GM23338 (cell line): ENCODE measurements at regions not wholly inside any gene's neighbourhood (a gene's known extent, or its start where the extent isn't known, plus 50 kb on each side); places are given as distances from the start of the nearest gene placed in this dataset.
A peak's percentile ranks its signal among the peaks of the same experiment; 100 is the strongest.

Experiments
- ATAC-seq: fragments of 200-7000 bp; cut with Tn5 transposase; 3 replicates; pipeline ENCODE4 v1.9.1; 2020
- DNase-seq: peaks from one replicate; pipeline ENCODE4 v3.0.0-alpha.2; 2015; ENCODE audit warnings: low spot score
- H2AFZ ChIP-seq: fragments of 200-600 bp; sonication (generic); 2 replicates; pipeline ENCODE4 v1.8.0; 2016; ENCODE audit warnings: antibody characterized with exemption, mild to moderate bottlenecking, moderate library complexity
- H3F3A ChIP-seq: fragments of 200-600 bp; sonication (generic); replicated peaks from 2 replicates; pipeline ENCODE4 v1.8.0; 2017; ENCODE audit warnings: antibody characterized with exemption, mixed run types, low read depth
- H3K27ac ChIP-seq: fragments of 200-600 bp; sonication (generic); 2 replicates; pipeline ENCODE4 v1.6.1; 2016; ENCODE audit warnings: low read depth
- H3K27me3 ChIP-seq: fragments of 200-600 bp; sonication (generic); 2 replicates; pipeline ENCODE4 v1.8.0; 2016; ENCODE audit warnings: mild to moderate bottlenecking, mixed run types, moderate library complexity; ENCODE audit not compliant: insufficient read depth
- H3K36me3 ChIP-seq: fragments of 200-600 bp; sonication (generic); 2 replicates; pipeline ENCODE4 v1.8.0; 2016; ENCODE audit warnings: mild to moderate bottlenecking; ENCODE audit not compliant: insufficient read depth
- H3K4me1 ChIP-seq: fragments of 200-600 bp; sonication (generic); 2 replicates; pipeline ENCODE4 v1.8.0; 2016; ENCODE audit warnings: mild to moderate bottlenecking, moderate library complexity; ENCODE audit not compliant: insufficient read depth
- H3K4me2 ChIP-seq: fragments of 200-600 bp; sonication (generic); 2 replicates; pipeline ENCODE4 v1.7.1; 2017; ENCODE audit warnings: mixed run types
- H3K4me3 ChIP-seq: fragments of 200-600 bp; sonication (generic); 2 replicates; pipeline ENCODE4 v1.6.1; 2016; ENCODE audit warnings: mixed run types
- H3K79me2 ChIP-seq: fragments of 200-600 bp; sonication (generic); replicated peaks from 2 replicates; pipeline ENCODE4 v1.8.0; 2017; ENCODE audit warnings: mild to moderate bottlenecking; ENCODE audit not compliant: insufficient read depth
- H3K9me2 ChIP-seq: fragments of 200-600 bp; sonication (generic); 2 replicates; pipeline ENCODE4 v1.8.0; 2017; ENCODE audit not compliant: insufficient read depth
- H4K20me1 ChIP-seq: fragments of 200-600 bp; sonication (generic); replicated peaks from 2 replicates; pipeline ENCODE4 v1.8.0; 2017; ENCODE audit warnings: mild to moderate bottlenecking; ENCODE audit not compliant: insufficient read depth
- H3K27ac Mint-ChIP-seq: 2 replicates; pipeline ENCODE4 v1.8.0; 2020; ENCODE audit warnings: inconsistent platforms, mild to moderate bottlenecking, moderate library complexity, mixed read lengths
- H3K27me3 Mint-ChIP-seq: 3 replicates; pipeline ENCODE4 v1.8.0; 2022; ENCODE audit warnings: low read depth, mild to moderate bottlenecking, moderate library complexity, mixed read lengths, inconsistent platforms; ENCODE audit not compliant: insufficient read depth, poor library complexity
- H3K36me3 Mint-ChIP-seq: 3 replicates; pipeline ENCODE4 v1.8.0; 2021; ENCODE audit warnings: low read depth, mild to moderate bottlenecking, inconsistent platforms, moderate library complexity, mixed read lengths
- H3K4me1 Mint-ChIP-seq: 3 replicates; pipeline ENCODE4 v1.8.0; 2020; ENCODE audit warnings: mild to moderate bottlenecking, inconsistent platforms, mixed read lengths
- H3K4me3 Mint-ChIP-seq: 3 replicates; pipeline ENCODE4 v1.8.0; 2021; ENCODE audit warnings: moderate library complexity, mild to moderate bottlenecking, inconsistent platforms, mixed read lengths
- H3K9me3 Mint-ChIP-seq: 3 replicates; pipeline ENCODE4 v1.8.0; 2020; ENCODE audit warnings: moderate library complexity, mild to moderate bottlenecking, inconsistent platforms, mixed read lengths
- CREB1 ChIP-seq: fragments of 250-450 bp; sonication (Bioruptor Pico); IDR thresholded peaks from 2 replicates; pipeline ENCODE4 v1.5.0; 2020; ENCODE audit warnings: low read depth, mild to moderate bottlenecking, moderate library complexity
- EZH2 ChIP-seq: fragments of 200-600 bp; sonication (generic); IDR thresholded peaks from one replicate; pipeline ENCODE4 v1.8.0; 2017; ENCODE audit warnings: antibody characterized with exemption, mild to moderate bottlenecking, low read depth; ENCODE audit not compliant: unreplicated experiment
- EZH2phosphoT487 ChIP-seq: fragments of 200-600 bp; sonication (generic); IDR thresholded peaks from one replicate; pipeline ENCODE4 v1.8.1; 2018; ENCODE audit warnings: antibody characterized with exemption; ENCODE audit not compliant: unreplicated experiment
- JUNB ChIP-seq: IDR thresholded peaks from one replicate; pipeline ENCODE4 v1.6.1; 2016; ENCODE audit warnings: antibody characterized with exemption; ENCODE audit not compliant: unreplicated experiment
- NANOG ChIP-seq: IDR thresholded peaks from 2 replicates; pipeline ENCODE4 v1.6.1; 2016; ENCODE audit warnings: antibody characterized with exemption, borderline replicate concordance
- STAT1 ChIP-seq: IDR thresholded peaks from one replicate; pipeline ENCODE4 v1.6.1; 2016; ENCODE audit warnings: antibody characterized with exemption; ENCODE audit not compliant: unreplicated experiment
- ZNF114 ChIP-seq: fragments of 250-450 bp; sonication (Bioruptor Pico); IDR thresholded peaks from 2 replicates; pipeline ENCODE4 v1.5.0; 2020; ENCODE audit warnings: mild to moderate bottlenecking, moderate library complexity
- ZNF331 ChIP-seq: fragments of 250-450 bp; sonication (Bioruptor Pico); IDR thresholded peaks from 2 replicates; pipeline ENCODE4 v1.5.0; 2020; ENCODE audit warnings: low read depth, mild to moderate bottlenecking, moderate library complexity
- TF ChIP-seq, protein P1 (sequence below): IDR thresholded peaks from 2 replicates; pipeline ENCODE4 v1.6.1; 2016; ENCODE audit warnings: antibody characterized with exemption
- TF ChIP-seq, protein P2 (sequence below): IDR thresholded peaks from one replicate; pipeline ENCODE4 v1.6.1; 2018; ENCODE audit warnings: antibody characterized with exemption; ENCODE audit not compliant: unreplicated experiment

GRCh38 chr2:16315908-16316307 is 349.7 kb downstream of the CYRIA start:
- no peak overlapping the region for H3K4me3 Mint-ChIP-seq
- no peaks in the 10 kb centered on the region for H3K9me2 ChIP-seq
- ATAC-seq: no peak
- TF ChIP-seq ZNF114 (CRISPR knock-in tag) (no peak), EZH2phosphoT487 (no peak)
- no peak overlapping the region for H3K4me3 ChIP-seq
- no peak for DNase-seq
- H3K4me1 ChIP-seq: 0 out of 2 replicates have a peak, but pooled peaks cover 6% of the 10 kb centered on the region
- peaks cover 16% of the 10 kb centered on the region for H3K4me1 Mint-ChIP-seq
- H3F3A ChIP-seq: no peaks in the 10 kb centered on the region
- H3K27ac ChIP-seq: no peak overlapping the region
- H3K27ac Mint-ChIP-seq: no peak overlapping the region
- no peaks in the 10 kb centered on the region for H3K27me3 ChIP-seq
- H3K36me3 Mint-ChIP-seq: no peaks in the 10 kb centered on the region
- H3K36me3 ChIP-seq: no peaks in the 10 kb centered on the region
- H3K4me2 ChIP-seq: no peak overlapping the region
- no peaks in the 10 kb centered on the region for H3K79me2 ChIP-seq
- peaks cover 11% of the 10 kb centered on the region for H3K27me3 Mint-ChIP-seq
- H3K9me3 Mint-ChIP-seq: no peaks in the 10 kb centered on the region
- H4K20me1 ChIP-seq: no peaks in the 10 kb centered on the region
- 0 out of 2 replicates have a peak overlapping the region, but pooled peaks have one; percentile 28 for H2AFZ ChIP-seq

GRCh38 chr2:16315458-16315835 is 350.2 kb downstream of the CYRIA start:
- H3K4me1 ChIP-seq: 0 out of 2 replicates have a peak, but pooled peaks cover 6% of the 10 kb centered on the region
- H3K27ac Mint-ChIP-seq: no peak overlapping the region
- H3K36me3 ChIP-seq: no peaks in the 10 kb centered on the region
- no peaks in the 10 kb centered on the region for H3K9me3 Mint-ChIP-seq
- no peak overlapping the region for H3K4me3 ChIP-seq
- H3K27ac ChIP-seq: no peak overlapping the region
- no peaks in the 10 kb centered on the region for H4K20me1 ChIP-seq
- TF ChIP-seq JUNB: no peak
- TF ChIP-seq NANOG: no peak
- no peak for TF ChIP-seq ZNF331 (CRISPR knock-in tag)
- TF ChIP-seq EZH2: no peak
- TF ChIP-seq ZNF114 (CRISPR knock-in tag): no peak
- TF ChIP-seq, protein P1, sequence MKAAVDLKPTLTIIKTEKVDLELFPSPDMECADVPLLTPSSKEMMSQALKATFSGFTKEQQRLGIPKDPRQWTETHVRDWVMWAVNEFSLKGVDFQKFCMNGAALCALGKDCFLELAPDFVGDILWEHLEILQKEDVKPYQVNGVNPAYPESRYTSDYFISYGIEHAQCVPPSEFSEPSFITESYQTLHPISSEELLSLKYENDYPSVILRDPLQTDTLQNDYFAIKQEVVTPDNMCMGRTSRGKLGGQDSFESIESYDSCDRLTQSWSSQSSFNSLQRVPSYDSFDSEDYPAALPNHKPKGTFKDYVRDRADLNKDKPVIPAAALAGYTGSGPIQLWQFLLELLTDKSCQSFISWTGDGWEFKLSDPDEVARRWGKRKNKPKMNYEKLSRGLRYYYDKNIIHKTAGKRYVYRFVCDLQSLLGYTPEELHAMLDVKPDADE: no peak
- TF ChIP-seq CREB1: no peak
- no peak for TF ChIP-seq STAT1
- DNase-seq (no peak), ATAC-seq (no peak)
- H3K79me2 ChIP-seq: no peaks in the 10 kb centered on the region
- H3K27me3 Mint-ChIP-seq: peaks cover 11% of the 10 kb centered on the region
- H3K4me2 ChIP-seq: no peak overlapping the region
- peaks cover 13% of the 10 kb centered on the region for H3K4me1 Mint-ChIP-seq
- H3K9me2 ChIP-seq: no peaks in the 10 kb centered on the region
- H3K4me3 Mint-ChIP-seq: no peak overlapping the region
- H3K27me3 ChIP-seq: no peaks in the 10 kb centered on the region
- no peaks in the 10 kb centered on the region for H3F3A ChIP-seq
- H2AFZ ChIP-seq: no peak overlapping the region
- no peaks in the 10 kb centered on the region for H3K36me3 Mint-ChIP-seq

DNA sequence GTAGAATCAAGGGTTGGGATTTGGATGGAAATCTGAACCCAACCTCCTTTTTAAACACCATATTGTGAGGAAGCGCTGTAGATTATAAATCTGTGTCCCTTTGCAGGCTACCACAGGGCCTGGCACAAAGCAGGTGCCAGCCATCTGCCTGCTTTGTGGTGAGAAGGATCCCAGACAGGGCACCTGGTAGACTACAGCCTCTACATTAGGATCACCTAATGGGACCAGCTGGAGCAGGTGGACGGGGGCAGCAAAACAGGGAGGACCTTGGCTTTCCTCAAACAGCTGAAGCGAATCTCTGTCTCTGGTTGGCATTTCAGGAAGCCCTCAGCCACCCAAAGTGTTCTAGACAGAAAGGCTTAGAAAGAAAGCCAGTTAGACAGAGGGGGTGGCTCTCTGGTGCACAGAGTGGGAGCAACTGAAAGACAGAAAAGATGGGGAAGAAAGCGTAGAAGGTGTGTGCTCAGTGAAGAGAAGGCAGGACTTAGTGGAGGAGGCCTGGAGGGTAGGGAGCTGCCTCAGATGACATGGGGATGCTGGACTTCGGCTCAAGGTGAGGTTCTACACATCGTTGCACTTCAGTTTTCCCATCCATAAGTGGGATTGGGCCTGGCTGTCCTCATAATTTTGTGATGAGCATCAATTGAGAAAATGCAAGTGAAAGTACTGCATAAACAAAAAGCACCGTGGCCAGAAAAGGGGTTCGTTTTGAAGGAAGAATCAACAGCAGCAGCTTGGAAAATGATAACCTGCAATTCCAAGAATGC is 350.8 kb downstream of the CYRIA start:
- Histone ChIP-seq H3K4me1 (0 out of 2 replicates have a peak, but pooled peaks cover under 1% of the 10 kb centered on the region), H3K4me2 (no peak overlapping the region), H3F3A (no peaks in the 10 kb centered on the region), H3K27me3 (no peaks in the 10 kb centered on the region), H3K36me3 (no peaks in the 10 kb centered on the region), H3K79me2 (no peaks in the 10 kb centered on the region), H4K20me1 (no peaks in the 10 kb centered on the region), H2AFZ (no peak overlapping the region), H3K9me2 (no peaks in the 10 kb centered on the region), H3K27ac (no peak overlapping the region), H3K4me3 (no peak overlapping the region)
- H3K4me1 Mint-ChIP-seq: peaks cover 13% of the 10 kb centered on the region
- no peak for DNase-seq
- H3K4me3 Mint-ChIP-seq: no peak overlapping the region
- H3K27ac Mint-ChIP-seq: no peak overlapping the region
- peaks cover 7% of the 10 kb centered on the region for H3K27me3 Mint-ChIP-seq
- H3K9me3 Mint-ChIP-seq: no peaks in the 10 kb centered on the region
- H3K36me3 Mint-ChIP-seq: no peaks in the 10 kb centered on the region
- ATAC-seq: no peak
- TF ChIP-seq ZNF331 (CRISPR knock-in tag) (no peak), ZNF114 (CRISPR knock-in tag) (no peak)
- TF ChIP-seq, protein P2, sequence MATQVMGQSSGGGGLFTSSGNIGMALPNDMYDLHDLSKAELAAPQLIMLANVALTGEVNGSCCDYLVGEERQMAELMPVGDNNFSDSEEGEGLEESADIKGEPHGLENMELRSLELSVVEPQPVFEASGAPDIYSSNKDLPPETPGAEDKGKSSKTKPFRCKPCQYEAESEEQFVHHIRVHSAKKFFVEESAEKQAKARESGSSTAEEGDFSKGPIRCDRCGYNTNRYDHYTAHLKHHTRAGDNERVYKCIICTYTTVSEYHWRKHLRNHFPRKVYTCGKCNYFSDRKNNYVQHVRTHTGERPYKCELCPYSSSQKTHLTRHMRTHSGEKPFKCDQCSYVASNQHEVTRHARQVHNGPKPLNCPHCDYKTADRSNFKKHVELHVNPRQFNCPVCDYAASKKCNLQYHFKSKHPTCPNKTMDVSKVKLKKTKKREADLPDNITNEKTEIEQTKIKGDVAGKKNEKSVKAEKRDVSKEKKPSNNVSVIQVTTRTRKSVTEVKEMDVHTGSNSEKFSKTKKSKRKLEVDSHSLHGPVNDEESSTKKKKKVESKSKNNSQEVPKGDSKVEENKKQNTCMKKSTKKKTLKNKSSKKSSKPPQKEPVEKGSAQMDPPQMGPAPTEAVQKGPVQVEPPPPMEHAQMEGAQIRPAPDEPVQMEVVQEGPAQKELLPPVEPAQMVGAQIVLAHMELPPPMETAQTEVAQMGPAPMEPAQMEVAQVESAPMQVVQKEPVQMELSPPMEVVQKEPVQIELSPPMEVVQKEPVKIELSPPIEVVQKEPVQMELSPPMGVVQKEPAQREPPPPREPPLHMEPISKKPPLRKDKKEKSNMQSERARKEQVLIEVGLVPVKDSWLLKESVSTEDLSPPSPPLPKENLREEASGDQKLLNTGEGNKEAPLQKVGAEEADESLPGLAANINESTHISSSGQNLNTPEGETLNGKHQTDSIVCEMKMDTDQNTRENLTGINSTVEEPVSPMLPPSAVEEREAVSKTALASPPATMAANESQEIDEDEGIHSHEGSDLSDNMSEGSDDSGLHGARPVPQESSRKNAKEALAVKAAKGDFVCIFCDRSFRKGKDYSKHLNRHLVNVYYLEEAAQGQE: no peak
